A549 (cell line): ENCODE measurements at regions not wholly inside any gene's neighbourhood (a gene's known extent, or its start where the extent isn't known, plus 50 kb on each side); places are given as distances from the start of the nearest gene placed in this dataset.

Experiments used
- CEBPB ChIP-seq, 2 experiments: fragments of >200 bp in 1 of 2; sonication (Bioruptor Twin) in 1 of 2; formaldehyde crosslinking in 1 of 2; IDR thresholded peaks; 2 replicates each; pipeline ENCODE4 v1.6.1; 2012 to 2016
- CTCF ChIP-seq: fragments of >200 bp; sonication (Bioruptor Twin); formaldehyde crosslinking; IDR thresholded peaks from 3 replicates; pipeline ENCODE4 v1.5.1; 2016
- E2F6 ChIP-seq: IDR thresholded peaks from 2 replicates; pipeline ENCODE4 v1.6.1; 2012; ENCODE audit warnings: low read depth, borderline replicate concordance
- EP300 ChIP-seq, 2 experiments: fragments of >200 bp; sonication (Bioruptor Twin); formaldehyde crosslinking; IDR thresholded peaks; 2 replicates in 1 of 2; 3 replicates in 1 of 2; pipeline ENCODE4 v1.6.1; 2016 to 2017
- MAFK ChIP-seq: fragments of 450-650 bp; IDR thresholded peaks from 2 replicates; pipeline ENCODE4 v1.6.1; 2014; ENCODE audit not compliant: partially characterized antibody
- POLR2A ChIP-seq: IDR thresholded peaks from 2 replicates; pipeline ENCODE4 v1.6.1; 2012; ENCODE audit warnings: mild to moderate bottlenecking, low read length
- RFX5 ChIP-seq: fragments of 450-650 bp; IDR thresholded peaks from 2 replicates; pipeline ENCODE4 v1.7.1; 2014; ENCODE audit warnings: antibody characterized with exemption, mild to moderate bottlenecking, moderate library complexity
- SREBF2 ChIP-seq: fragments of 450-650 bp; IDR thresholded peaks from 2 replicates; pipeline ENCODE4 v1.6.1; 2014; ENCODE audit warnings: mild to moderate bottlenecking, moderate library complexity
- USF2 ChIP-seq: fragments of 450-650 bp; IDR thresholded peaks from 2 replicates; pipeline ENCODE4 v1.6.1; 2014; ENCODE audit warnings: antibody characterized with exemption
- ZSCAN20 ChIP-seq: fragments of 250-450 bp; sonication (Bioruptor Pico); IDR thresholded peaks from 2 replicates; pipeline ENCODE4 v1.8.0; 2022; ENCODE audit warnings: mild to moderate bottlenecking, moderate library complexity

GRCh38 chr18:45540125-45540524, 75.2 kb upstream of the SLC14A2 start:
- TF ChIP-seq POLR2A (no peak), RFX5 (no peak), CEBPB (IDR thresholded peaks at IDR 0.05) (no peak), CTCF (no peak), E2F6 (no peak), SREBF2 (no peak), USF2 (no peak), MAFK (no peak), ZSCAN20 (CRISPR knock-in tag) (no peak), EP300 (IDR thresholded peaks at IDR 0.05) (no peak)
